HG03460 (cell line): ENCODE measurements at regions not wholly inside any gene's neighbourhood (a gene's known extent, or its start where the extent isn't known, plus 50 kb on each side); places are given as distances from the start of the nearest gene placed in this dataset.
A peak's percentile ranks its signal among the peaks of the same experiment; 100 is the strongest.

Experiments used
- ATAC-seq: cut with Tn5 transposase; IDR thresholded peaks from one replicate; pipeline ENCODE4 v1.9.1; 2021; ENCODE audit not compliant: unreplicated experiment

DNA sequence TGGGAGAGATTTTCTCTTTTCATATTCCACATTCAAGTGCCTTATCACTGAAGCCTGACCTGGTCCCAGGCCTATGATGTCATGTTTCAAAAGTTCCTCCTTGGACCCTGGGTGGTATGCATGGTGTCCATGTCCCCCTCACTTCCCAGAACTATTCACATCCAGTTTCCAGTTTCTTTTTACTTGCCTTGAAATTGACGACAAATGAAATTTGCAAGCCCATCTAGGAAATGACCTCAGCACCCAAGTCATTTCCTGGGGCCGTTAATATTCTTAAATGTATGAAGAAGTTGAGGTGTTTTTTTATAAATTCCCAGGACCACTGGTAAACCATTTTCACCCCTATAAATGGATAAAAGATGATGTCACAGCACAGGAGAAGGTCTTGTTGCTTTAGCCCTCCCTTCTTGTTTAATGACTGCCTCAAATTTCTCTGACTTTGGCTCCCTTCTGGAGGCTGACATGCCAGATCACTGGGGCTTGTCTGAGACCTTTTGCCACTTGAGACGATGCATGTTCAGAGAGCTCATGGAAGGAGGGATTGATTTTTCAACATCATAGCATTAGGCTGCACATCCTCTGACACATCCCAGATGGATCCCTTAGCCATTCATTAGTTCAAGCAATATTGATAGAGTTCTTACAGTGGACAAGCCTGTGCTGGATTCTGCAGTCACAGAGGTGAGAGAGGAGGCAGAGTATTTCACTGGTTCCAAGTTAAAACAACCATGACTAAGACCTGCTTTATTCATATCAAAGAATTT is 221.3 kb downstream of the PLPP3 start:
- ATAC-seq, result no peak

DNA sequence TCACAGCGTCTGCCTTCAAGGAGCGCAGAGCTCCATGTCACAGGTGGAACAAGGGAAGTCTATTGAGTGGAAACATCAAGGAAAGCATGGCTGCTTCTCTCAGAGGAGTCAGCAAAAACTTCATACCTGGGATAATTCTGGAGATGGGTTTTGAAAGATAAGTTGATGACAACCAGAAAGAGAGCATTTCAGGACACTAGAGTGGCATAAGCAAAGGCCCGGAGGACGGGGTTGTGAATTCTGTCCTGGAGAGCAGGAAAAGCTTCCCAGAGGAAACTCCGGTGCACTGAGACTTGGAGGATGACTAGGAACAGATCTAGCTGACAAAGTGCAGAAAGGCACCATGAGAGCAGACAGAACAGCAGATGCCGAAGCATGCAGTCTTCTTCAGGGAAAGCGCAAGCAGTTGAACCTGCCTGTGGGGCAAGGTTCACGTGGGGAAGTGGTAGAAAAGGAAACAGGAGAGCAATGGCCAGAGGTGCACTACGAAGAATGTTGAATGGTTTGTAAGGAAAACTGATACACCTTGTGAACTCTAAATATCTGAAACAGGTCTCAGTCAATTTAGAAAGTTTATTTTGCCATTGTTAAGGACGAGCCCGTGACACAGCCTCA is 222.9 kb downstream of the PLPP3 start:
- no peak for ATAC-seq

DNA sequence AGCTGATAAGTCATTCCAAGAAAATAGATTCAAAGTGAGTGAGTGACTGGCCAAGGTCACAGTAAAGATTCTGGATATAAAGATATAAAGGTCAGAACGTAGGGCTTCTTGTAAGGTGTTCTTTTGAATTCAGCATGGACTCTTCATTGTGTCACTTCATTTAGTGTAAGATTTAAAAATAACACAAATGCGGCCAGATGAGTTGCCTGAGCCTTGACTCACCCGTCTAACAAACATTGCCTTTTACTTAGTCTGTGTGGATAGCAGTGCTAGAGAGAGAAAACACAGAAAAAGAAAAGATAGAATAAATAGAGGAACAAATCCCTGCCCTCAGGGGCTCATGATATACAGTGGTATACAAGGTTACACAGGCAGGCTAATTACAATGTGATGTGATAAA is 223.4 kb downstream of the PLPP3 start:
- no peak for ATAC-seq

DNA sequence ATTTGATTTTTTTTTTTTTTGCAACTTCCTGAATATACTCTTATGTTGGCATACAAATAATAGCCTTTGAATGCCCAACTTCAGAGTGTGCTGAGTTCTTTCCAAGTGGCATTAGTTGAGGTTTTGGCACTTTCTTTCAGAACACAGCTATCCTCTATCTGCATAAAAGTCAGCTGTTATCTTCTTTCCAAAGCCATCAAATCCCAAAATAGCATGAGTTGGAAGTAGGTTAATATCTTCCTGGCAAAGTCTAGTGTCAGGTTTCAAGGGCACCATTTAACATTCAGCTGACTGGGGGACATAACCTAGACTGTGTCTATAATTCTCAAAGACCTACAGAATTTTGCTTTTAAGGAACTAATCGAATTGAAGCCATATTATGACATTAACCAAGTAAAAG is 223.9 kb downstream of the PLPP3 start:
- ATAC-seq, result no peak

DNA sequence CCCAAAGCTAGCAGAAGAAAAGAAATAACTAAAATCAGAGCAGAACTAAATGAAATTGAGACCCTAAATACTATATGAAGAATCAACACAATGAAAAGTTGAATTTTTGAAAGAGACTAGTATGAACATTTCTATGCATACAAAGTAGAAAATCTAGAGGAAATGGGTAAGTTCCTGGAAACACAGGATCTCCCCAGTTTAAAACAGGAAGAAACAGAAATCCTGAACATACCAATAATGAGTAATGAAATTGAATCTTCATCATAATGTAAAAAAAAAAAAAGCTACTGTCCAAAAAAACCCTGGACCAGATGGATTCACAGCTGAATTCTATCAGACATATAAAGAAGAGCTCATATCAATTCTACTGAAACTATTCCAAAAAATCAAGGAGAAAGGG is 233.5 kb downstream of the PLPP3 start:
- no peak for ATAC-seq

DNA sequence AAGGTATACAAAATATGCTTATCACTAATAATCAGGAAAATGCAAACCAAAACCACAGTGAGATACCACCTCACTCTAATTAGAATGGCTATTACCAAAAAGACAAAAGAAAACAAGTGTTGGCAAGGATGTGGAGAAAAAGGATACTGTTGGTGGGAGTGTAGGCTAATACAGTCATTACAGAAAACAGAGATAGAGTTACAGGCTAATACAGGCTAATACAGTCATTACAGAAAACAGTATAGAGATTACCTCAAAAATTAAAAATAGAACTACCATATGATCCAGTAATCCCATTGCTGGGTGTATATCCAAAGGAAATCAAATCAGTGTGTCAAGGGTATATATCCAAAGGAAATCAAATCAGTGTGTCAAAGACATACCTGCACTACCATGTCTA is 238.4 kb downstream of the PLPP3 start:
- no peak for ATAC-seq

DNA sequence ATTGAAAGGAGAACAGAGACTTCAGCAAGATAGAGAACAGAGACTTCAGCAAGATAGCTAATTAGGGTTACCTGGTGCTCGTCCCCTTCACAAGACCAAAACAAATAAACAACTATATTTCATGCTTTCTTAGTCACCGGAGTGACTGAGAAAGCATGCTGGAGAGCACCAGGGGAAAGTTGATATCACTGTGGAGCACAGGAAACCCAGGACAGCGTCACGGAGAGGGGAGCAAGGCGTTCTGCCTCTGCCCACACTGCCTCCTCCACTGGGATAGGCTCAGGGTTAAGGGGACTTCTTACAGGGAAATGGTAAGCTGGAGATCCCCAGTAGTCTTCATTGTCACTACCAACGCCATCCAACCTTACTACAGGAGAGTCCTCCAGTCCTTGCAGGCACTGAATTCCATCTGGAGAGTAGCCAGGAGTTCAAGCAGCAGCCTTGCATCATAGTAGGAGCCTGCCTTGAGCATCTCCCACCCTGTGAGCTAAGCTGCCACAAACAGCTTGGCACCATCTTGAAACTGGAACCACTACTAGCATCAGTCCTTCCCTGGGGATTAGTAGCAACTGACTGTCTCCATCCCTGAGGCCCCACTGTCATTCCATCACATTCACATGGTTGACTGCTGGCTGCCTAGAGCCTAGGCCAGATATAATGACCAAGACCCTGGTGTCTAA is 239.4 kb downstream of the PLPP3 start:
- ATAC-seq, result no peak

DNA sequence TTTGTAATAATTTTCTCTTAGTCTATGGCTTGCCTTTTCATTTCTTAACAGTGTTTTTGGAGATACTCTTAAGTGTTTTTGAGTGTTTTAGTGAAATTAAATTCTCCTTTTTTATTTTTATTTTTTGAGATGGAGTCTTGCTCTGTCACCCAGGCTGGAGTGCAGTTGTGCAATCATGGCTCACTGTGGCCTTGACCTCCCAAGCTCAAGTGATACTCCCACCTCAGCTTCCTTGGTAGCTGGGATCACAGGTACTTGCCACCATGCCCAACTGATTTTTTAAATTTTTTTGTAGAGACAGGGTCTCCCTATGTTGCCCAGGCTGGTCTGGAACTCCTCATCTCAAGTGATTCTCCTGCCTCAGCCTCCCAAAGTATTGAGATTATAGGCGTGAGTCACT is 240.3 kb downstream of the PLPP3 start:
- ATAC-seq, result no peak

DNA sequence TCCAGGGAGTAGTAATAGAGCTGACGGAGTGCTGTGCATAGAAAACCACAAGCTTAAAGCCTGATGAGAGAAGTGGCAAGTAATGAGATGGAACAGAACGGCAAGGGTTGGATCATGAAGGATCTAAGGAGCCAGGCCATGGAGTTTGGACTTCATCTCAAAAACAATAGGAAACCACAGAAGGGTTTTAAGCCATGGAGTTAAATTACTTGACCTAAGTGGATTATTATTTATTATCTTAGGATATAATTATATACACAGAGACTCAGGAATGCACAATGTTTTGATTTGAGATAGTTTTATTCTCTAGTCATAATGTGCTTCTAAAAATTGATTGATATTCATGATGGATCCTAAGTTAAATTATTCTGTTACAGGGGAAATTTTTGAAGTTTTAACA is 242.4 kb downstream of the PLPP3 start:
- no peak for ATAC-seq

DNA sequence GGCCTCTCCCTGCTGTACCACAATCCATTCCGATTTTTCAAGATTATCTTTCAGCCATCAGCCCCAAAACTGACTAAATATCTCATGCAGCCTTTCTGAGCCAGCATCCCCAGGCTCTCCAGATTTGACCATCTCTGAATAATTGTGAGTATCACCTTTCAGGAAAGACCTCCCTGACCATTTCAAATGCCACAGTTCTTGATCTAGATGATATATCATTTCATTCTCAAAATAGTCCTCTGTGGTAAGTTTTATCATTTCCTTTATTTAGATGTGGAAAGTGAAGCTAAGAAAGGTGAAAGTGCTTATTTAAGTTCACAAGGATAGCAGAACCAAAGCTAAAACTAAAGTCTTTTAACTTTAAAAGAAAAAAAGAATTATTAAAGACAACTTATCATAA is 244.0 kb downstream of the PLPP3 start:
- no peak for ATAC-seq

DNA sequence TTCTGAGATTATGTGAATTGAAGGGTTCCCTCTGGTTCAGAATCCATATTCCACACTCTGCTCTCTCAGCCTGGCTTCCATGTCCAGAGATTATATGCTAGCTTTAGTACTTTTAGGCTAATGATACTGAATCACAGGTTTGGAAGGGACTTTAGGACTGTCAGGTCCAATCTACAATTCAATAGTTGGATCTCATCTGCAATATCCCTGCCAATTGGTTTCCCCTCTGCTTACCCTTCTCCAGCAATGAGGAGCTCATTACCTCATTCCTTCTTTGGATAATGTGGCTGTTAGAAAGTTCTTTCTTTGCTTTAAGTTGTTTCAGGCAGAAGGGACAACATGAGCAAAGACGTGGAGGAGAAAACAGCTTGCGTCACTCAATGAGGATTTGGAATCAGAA is 245.3 kb downstream of the PLPP3 start:
- ATAC-seq, result no peak

DNA sequence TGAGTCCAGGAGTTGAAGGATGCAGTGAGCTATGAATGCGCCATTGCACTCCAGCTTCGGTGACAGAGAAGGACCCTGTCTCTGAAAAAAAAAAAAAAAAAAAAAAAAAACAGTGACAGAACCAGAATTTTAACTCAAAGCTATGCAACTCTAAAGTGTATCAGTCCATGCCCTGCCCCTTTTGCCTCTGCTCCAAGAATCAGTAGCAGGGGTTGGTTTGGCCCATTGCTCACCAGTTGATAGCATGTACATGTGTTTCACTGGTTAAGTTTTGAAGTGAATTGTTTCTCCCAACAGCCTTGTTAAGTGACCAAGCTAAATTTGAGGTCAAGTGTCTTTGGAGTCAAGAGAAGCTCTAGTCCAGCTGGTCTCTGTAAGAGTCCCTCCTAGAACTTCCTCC is 245.9 kb downstream of the PLPP3 start:
- no peak for ATAC-seq

DNA sequence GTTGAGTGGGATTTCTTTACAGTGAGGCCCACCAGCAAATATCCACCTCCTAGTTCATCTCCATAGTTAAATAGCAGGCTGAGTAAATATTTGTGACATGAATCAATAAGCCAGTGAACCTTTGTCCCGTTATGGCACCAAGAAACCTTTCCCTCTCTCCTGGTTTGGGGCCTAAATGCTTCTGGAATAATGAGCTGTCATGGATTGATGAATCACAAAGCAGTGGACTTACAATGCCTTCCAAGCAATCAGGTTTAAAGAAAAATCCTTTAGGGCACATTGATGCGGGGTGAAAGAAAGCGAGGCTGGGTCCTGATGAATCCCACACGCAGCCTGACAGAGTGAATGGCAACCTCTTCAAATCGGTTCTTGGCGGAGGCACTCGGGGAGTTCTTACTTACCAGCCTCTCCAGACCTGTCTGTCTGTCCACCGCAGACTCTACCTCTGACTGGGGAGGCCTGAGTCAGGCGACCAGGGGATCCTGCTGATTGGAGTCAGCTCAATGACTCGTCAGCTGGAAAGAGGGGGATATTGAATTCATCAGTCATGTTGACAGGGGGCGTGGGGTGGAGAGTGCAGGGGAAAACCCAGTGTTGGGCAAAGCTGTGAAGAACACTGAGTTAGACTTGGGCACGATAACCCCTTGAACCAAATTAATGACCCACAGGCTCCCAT is 247.3 kb downstream of the PLPP3 start:
- ATAC-seq, result no peak

DNA sequence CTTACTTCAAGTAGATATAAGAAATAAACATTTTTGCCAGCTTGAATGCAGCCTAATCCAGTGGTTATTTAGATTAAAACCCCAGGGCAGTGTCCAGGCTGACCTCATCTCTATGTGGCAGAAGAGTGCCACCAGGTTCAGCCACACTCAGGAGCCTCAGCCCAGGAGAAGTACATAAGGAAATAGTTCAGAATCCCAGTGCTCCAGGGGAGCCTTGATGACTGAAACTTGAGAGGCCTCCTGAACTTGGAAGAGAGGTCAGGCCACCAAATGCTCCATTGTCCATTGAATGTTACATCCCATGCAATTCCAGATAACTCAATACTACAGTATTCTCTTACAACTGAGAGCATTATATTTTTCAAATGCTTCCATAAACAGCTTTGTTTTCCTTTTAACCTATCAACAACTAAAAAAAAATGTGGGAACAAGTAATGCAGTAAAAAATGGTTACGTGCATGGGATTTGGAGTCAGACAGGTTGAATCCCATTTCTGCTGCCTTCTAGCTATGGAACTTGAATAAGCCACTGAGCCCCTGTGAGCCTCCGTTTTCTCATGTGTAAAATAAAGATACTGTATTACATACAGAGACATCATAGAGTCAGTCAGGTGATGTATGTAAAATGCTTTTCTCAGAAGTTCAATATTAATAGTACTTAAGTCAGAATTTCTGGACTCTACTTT is 248.0 kb downstream of the PLPP3 start:
- no peak for ATAC-seq

DNA sequence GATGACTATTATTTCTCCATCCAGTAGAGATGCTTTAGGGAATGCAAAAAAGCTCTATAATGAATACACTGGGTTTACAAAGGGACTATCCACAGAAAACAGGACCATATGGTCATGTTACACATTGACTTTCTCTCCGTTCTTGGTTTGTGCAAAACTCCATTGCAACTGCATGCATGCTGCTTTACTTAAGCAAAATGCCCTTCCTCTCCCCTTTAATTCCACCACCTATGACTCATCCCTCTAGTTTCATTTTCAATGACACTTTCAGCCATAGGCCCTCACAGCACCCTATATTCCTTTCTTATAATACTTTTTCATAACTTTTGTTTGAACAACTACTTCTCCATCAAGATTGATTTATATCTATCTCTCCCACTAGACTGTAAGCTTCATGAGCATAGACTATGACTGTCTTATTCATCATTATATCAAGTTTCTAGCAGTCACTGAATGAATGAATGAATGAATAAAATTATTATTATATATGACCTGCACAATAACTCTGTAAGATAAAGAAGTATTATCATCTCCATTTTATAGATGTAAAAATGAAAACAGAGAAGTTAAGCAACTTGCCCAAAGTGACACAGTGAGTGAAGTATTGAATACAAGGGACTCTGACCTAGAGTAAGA is 248.9 kb downstream of the PLPP3 start:
- ATAC-seq, result peak; percentile 93

DNA sequence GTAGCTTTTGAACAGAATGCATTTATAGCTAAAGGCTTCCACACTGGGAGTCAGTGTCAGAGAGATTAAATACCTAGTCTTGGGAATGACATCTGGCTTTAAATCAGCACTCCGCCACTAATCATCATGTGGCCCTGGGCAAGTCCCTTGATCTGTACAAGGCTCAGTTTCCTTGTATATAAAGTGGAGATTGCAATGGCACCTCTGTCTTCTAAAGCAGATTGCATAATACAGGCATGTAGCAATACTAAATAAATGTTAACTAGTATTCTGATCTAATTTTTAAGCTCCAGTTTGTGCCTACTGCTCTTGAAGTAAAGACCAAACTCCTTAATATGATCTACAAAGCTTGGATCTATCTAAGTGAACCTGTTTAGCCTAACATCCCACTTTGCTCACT is 249.4 kb downstream of the PLPP3 start:
- no peak for ATAC-seq

DNA sequence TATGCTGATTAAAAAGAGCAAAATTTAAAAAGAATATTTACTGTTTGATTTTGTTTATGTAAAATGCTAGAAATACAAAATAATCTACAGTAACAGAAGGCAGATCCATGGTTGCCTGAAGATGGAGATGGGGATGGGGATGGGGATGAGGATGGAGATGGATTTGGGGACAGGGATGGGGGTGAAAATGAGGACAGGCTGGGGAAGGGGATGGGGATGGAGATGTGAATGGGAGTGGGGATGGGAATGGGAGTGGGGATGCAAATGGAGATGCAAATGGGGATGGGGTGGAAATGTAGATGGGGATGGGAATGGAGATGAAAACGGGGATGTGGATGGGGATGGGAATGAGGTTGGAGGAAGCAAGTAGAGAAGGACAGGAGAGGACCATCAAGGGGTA is 252.2 kb downstream of the PLPP3 start:
- ATAC-seq, result no peak

DNA sequence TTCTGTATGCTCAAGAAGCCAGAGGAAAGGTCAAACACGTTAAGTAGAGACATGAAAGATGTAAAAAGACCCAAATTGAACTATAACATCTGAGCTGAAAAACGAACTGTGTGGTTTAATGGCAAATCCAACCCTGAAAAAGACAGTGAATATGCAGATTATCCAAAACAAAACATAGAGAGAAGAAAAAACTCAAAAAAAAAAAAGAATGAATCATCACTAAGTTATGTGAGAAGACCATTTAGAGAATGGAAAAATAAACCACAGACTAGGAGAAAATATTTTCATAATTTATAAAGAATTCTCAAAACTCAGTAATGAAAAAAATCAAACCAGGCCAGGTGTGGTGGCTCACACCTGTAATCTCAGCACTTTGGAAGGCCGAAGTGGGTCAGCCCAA is 253.3 kb downstream of the PLPP3 start:
- no peak for ATAC-seq

DNA sequence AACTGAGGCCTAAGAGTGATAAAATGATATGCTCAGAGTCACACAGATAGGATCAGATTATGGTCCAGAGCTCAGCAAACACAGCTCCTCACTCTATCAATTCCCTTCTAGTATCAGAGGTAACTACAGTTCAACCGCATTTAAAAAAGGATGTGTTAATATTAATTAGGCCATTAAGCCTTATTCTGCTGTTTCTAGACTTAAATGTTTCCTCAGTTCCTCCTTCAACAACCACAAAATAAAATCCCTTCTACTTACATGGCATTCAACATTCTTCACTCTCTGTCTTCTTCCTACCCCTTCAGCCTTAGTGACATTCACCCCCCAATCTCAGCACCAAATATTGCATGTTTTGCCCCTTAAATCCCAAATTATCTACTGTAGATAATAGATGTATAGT is 254.9 kb downstream of the PLPP3 start:
- no peak for ATAC-seq

DNA sequence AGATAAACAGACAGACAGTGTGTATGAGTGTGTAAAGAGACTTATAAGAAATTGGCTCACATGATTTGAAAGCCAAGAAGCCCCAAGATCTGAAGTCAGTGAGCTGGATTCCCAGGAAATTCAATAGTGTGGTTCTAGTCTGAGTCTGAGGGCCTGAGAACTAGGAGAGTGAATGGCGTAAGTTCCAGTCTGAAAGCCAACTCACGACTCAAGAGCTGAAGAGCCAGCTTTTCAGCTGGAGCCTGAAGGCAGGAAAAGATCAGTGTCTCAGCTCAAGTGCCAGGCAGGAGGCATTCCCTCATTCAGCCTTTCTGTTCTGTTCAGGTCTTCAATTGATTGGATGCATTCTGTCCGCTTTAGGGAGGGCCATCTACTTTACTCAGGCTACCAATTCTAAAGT is 257.2 kb downstream of the PLPP3 start:
- ATAC-seq, result no peak

DNA sequence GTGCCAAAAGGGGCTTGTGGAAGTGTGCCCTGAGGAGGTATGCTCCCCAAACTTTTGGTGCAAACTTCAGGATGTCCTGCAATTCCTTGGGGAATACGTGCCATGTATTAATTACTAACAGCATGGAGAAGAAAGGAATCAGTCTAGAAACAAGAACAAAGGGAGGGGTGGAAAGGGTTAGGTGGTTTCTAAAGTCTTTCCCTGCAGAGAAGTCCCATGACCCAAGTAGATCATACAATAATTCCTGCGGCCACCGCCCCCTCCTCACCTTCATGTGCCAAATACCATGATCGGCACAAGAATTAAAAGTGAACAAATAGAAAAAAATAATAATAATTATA is 258.2 kb downstream of the PLPP3 start:
- ATAC-seq, result no peak
